ENCODE measurements at regions not wholly inside any gene's neighbourhood (a gene's known extent, or its start where the extent isn't known, plus 50 kb on each side); places are given as distances from the start of the nearest gene placed in this dataset.

DNA sequence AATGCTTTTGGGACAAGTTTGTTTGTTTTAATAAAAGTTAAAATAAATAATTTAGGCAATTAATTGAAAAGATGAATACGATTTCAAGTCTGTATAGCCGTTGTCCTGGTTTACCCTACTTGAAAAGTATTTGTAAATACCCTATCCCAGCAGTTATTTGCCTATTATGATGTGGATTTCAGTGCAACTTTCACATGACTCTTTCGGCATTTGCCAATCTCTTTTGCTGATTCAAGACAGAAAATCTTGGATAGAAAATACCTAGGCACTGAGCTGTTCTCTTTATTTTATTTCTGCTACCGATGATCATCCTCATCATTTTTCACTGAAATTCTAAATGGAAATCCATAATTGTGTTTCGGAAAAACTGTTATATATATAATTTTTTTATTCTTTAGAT is 125.9 kb upstream of the FZD8 start:
- ATAC-seq: no peak
- Mint-ChIP-seq H3K4me1 (ENCODE audit: low read depth) (no peaks in the 10 kb centered on the region), H3K4me3 (no peak overlapping the region), H3K9me3 (no peaks in the 10 kb centered on the region), H3K36me3 (ENCODE audit: insufficient read depth) (no peaks in the 10 kb centered on the region), H3K27me3 (ENCODE audit: low read depth) (no peaks in the 10 kb centered on the region)
- DNase-seq: no peak

DNA sequence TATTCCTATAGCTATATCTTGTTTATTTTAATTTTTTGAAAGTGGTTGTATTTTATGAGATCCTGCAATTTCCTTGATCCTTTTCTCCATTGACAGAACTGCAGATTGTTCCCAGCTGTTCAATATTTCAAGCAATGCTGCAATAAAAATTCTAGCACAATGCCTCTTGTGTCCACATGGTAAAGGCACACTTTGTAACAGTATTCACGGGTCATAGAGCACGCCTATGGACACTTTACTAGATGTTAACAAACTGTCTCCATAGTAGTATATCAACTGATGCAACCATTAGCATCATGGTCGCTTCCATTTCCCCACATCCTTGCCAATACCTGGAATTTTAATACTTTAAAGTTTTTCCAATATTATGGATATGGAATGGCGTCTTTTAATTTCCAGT is 123.9 kb upstream of the FZD8 start:
- Mint-ChIP-seq H3K9me3 (no peaks in the 10 kb centered on the region), H3K36me3 (ENCODE audit: insufficient read depth) (no peaks in the 10 kb centered on the region), H3K27me3 (ENCODE audit: low read depth) (no peaks in the 10 kb centered on the region), H3K4me1 (ENCODE audit: low read depth) (no peaks in the 10 kb centered on the region), H3K4me3 (no peak overlapping the region)
- no peak for DNase-seq
- no peak for ATAC-seq

DNA sequence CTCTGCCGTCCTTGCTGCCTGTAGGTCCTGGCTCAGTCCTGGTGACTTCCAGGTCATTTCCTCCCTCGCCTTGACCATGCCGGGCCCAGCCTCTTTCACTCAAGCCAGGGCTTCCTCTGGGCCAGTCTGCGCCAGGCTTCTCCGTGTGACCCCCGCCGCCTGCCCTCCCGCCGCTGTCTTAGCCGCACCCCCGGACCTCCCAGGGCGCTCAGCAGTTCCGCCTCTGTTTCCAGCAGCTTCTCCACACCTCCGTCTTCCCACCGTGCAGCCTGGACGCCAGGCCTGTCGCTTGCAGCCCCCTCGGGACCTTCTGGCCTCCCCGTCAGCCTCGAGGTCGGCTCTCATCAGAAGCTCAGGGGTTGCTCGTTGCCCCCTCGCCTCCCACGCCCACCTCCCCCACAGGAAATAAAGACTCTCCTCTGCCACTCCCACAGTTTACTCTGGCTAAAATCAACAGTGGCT is 123.0 kb upstream of the FZD8 start:
- Mint-ChIP-seq H3K4me1 (ENCODE audit: low read depth) (no peaks in the 10 kb centered on the region), H3K9me3 (no peaks in the 10 kb centered on the region), H3K4me3 (no peak overlapping the region), H3K36me3 (ENCODE audit: insufficient read depth) (no peaks in the 10 kb centered on the region), H3K27me3 (ENCODE audit: low read depth) (no peaks in the 10 kb centered on the region)
- DNase-seq: no peak
- ATAC-seq: no peak

DNA sequence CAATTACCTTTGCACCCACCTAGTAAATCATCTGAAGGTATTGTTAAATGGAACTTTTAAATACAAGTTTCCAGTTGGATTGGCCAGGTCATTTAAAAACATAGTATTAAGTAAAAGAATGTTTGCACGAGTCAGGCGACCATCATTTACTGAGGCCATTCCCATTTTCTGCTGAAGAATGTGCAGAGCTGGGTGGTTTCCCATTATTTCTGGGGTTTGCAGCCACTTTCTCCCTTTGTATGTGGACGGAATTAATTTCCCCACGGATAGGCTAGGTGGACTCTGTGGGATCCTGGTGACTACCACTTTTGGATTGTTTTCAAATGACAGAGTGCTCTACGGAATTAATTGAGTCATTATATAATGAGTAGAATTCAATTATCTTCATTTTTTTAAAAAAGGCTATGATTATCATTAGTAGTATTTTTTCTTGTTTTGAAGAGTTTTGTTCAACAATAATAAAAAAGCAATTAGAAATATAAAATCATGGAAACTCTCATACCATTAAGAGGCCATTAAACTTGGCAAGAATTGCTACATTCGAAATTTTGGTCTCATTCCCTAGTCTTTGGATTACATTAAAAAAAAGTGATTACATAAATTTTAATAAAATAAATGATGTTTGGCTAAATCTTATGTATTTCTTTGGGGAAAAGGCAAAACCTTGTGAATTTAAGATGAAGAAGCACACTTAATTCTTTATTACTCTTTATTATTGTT is 120.4 kb upstream of the FZD8 start:
- no peak for DNase-seq

DNA sequence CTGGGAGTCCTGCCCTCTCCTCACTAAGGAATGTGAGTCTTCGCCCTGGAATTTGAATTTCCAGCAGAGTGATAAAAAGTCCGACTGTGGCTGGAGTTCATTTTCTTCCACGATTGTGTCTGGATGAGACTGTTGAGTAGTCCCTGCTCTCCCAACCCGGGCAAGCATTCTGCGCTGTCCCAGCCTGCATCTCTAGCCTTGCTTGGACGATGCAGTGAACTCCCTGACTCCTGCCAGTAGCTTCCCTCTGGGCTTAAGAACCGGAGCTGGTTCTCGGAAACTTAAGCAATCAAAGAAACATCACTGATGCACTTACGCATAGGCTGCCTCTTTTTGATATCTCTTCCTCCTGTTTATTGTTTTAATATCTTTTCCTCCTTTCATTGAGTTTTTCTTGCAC is 116.0 kb upstream of the FZD8 start:
- Mint-ChIP-seq H3K27me3 (ENCODE audit: low read depth) (no peaks in the 10 kb centered on the region), H3K4me1 (ENCODE audit: low read depth) (no peaks in the 10 kb centered on the region), H3K9me3 (no peaks in the 10 kb centered on the region), H3K4me3 (no peak overlapping the region), H3K36me3 (ENCODE audit: insufficient read depth) (no peaks in the 10 kb centered on the region)
- no peak for DNase-seq
- no peak for ATAC-seq

More for the DNA sequence above, 120.4 kb upstream of the FZD8 start:
- Mint-ChIP-seq H3K36me3 (ENCODE audit: insufficient read depth) (no peaks in the 10 kb centered on the region), H3K4me1 (ENCODE audit: low read depth) (no peaks in the 10 kb centered on the region), H3K27me3 (ENCODE audit: low read depth) (no peaks in the 10 kb centered on the region), H3K9me3 (no peaks in the 10 kb centered on the region), H3K4me3 (no peak overlapping the region)
- ATAC-seq: no peak

GRCh38 chr10:35754519-35754918 is 112.4 kb upstream of the FZD8 start:
- no peak for DNase-seq
- no peaks in the 10 kb centered on the region for H3K4me1 Mint-ChIP-seq (ENCODE audit: low read depth)
- no peaks in the 10 kb centered on the region for H3K36me3 Mint-ChIP-seq (ENCODE audit: insufficient read depth)
- no peak for ATAC-seq
- no peaks in the 10 kb centered on the region for H3K9me3 Mint-ChIP-seq
- H3K4me3 Mint-ChIP-seq: no peak overlapping the region
- H3K27me3 Mint-ChIP-seq (ENCODE audit: low read depth): no peaks in the 10 kb centered on the region

GRCh38 chr10:35752469-35753461 is 110.7 kb upstream of the FZD8 start:
- DNase-seq (no peak), ATAC-seq (no peak)
- no peaks in the 10 kb centered on the region for H3K36me3 Mint-ChIP-seq (ENCODE audit: insufficient read depth)
- H3K27me3 Mint-ChIP-seq (ENCODE audit: low read depth): no peaks in the 10 kb centered on the region
- H3K4me1 Mint-ChIP-seq (ENCODE audit: low read depth): no peaks in the 10 kb centered on the region
- no peak overlapping the region for H3K4me3 Mint-ChIP-seq
- H3K9me3 Mint-ChIP-seq: no peaks in the 10 kb centered on the region

DNA sequence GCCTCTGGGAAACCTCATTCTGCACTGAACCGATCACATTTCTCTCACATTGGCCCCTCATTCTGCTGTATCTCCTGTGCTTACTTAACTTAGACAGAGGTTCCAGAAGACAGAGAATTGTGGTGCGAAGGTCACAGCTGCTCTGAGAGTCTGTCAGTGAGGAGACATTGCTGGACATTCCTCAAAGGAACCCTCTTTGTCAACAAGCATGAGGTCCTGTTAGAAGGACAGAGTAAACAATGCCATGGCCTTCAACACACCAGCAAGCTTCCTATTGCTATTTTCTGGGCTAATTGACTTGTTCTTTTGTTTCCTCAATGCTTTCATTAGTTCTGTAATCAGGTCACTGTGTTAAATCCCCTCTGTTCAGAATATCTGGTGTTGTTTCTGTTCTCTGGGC is 109.3 kb upstream of the FZD8 start:
- H3K4me3 Mint-ChIP-seq: no peak overlapping the region
- ATAC-seq (no peak), DNase-seq (no peak)
- no peaks in the 10 kb centered on the region for H3K9me3 Mint-ChIP-seq
- H3K27me3 Mint-ChIP-seq (ENCODE audit: low read depth): no peaks in the 10 kb centered on the region
- no peaks in the 10 kb centered on the region for H3K36me3 Mint-ChIP-seq (ENCODE audit: insufficient read depth)
- no peaks in the 10 kb centered on the region for H3K4me1 Mint-ChIP-seq (ENCODE audit: low read depth)

- H3K36me3 Mint-ChIP-seq (ENCODE audit: insufficient read depth): no peaks in the 10 kb centered on the region
- H3K9me3 Mint-ChIP-seq: no peaks in the 10 kb centered on the region
- H3K27me3 Mint-ChIP-seq (ENCODE audit: low read depth): no peaks in the 10 kb centered on the region
- no peak overlapping the region for H3K4me3 Mint-ChIP-seq
- ATAC-seq (no peak), DNase-seq (no peak)
- H3K4me1 Mint-ChIP-seq (ENCODE audit: low read depth): no peaks in the 10 kb centered on the region
Measured at GRCh38 chr10:35749230-35749629, 107.1 kb upstream of the FZD8 start.

DNA sequence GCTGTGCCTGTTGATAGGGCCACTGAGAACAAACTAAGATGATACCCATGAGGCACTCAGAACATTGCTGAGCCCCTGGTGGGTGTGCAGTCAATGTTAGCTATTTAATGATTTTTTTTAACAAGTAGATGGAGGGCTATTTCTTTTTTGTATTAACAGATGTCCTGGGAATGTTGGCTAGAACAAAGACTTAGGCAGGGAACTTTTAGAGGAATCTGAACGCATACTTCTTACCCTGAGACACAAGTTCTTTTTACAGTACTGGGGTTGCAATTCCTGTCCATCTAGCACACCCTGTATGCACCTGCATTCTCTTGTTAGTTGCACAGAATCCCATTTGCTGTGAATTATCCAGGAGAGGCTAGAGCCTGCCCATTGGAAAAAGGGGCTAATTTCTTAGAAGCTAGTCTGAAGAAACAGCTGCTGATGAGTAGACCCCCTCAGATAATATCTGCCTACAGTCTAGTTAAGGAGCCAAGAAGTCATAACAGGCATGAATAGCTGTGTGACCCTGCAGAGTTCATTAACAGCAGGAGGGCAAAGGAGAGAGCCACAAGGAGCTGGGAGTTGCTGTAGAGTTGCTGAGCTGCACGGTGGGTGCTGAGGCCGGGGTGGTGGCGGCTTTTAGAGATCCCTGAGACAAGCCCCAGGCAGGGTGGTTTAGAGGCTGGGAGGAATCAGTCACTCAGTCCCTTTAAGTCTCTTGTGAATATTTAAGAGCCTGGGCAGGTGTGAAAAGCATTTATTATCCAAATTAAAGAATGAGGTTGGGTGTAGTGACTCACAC is 103.7 kb upstream of the FZD8 start:
- peaks cover 2% of the 10 kb centered on the region for H3K27me3 Mint-ChIP-seq (ENCODE audit: low read depth)
- H3K4me3 Mint-ChIP-seq: no peak overlapping the region

GRCh38 chr10:35743851-35744250 is 101.8 kb upstream of the FZD8 start:
- ATAC-seq (no peak), DNase-seq (no peak)
- H3K4me3 Mint-ChIP-seq: no peak overlapping the region
- no peaks in the 10 kb centered on the region for H3K9me3 Mint-ChIP-seq
- H3K27me3 Mint-ChIP-seq (ENCODE audit: low read depth): peaks cover 2% of the 10 kb centered on the region
- H3K4me1 Mint-ChIP-seq (ENCODE audit: low read depth): no peaks in the 10 kb centered on the region
- H3K36me3 Mint-ChIP-seq (ENCODE audit: insufficient read depth): no peaks in the 10 kb centered on the region

More for the DNA sequence above, 103.7 kb upstream of the FZD8 start:
- ATAC-seq (no peak), DNase-seq (no peak)
- no peaks in the 10 kb centered on the region for H3K4me1 Mint-ChIP-seq (ENCODE audit: low read depth)
- no peaks in the 10 kb centered on the region for H3K36me3 Mint-ChIP-seq (ENCODE audit: insufficient read depth)
- no peaks in the 10 kb centered on the region for H3K9me3 Mint-ChIP-seq

DNA sequence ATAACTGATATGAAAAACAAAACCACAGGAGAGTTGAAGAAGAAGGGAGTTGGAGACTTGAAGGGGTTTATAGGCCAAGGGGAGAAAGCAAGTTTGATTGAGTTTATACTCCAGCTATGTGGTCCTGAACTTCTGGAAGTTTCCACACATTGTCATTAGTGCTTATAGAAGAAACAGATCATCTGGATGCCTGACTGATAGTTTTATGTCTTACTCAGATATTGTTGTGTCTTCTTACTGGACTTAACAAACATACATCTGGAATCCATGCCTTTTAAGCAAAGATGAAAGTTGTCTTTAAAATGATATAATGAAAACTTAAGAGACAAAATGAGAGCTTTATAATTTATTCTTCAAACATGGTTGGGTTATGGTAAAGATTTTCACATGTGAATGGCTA is 101.3 kb upstream of the FZD8 start:
- no peak for DNase-seq
- Mint-ChIP-seq H3K9me3 (no peaks in the 10 kb centered on the region), H3K27me3 (ENCODE audit: low read depth) (peaks cover 2% of the 10 kb centered on the region), H3K4me3 (no peak overlapping the region), H3K36me3 (ENCODE audit: insufficient read depth) (no peaks in the 10 kb centered on the region), H3K4me1 (ENCODE audit: low read depth) (no peaks in the 10 kb centered on the region)
- ATAC-seq: no peak

GRCh38 chr10:35739998-35740397 is 97.9 kb upstream of the FZD8 start:
- no peaks in the 10 kb centered on the region for H3K36me3 Mint-ChIP-seq (ENCODE audit: insufficient read depth)
- ATAC-seq (no peak), DNase-seq (no peak)
- H3K9me3 Mint-ChIP-seq: peaks cover 5% of the 10 kb centered on the region
- H3K4me3 Mint-ChIP-seq: no peak overlapping the region
- no peaks in the 10 kb centered on the region for H3K4me1 Mint-ChIP-seq (ENCODE audit: low read depth)
- H3K27me3 Mint-ChIP-seq (ENCODE audit: low read depth): peaks cover 2% of the 10 kb centered on the region

DNA sequence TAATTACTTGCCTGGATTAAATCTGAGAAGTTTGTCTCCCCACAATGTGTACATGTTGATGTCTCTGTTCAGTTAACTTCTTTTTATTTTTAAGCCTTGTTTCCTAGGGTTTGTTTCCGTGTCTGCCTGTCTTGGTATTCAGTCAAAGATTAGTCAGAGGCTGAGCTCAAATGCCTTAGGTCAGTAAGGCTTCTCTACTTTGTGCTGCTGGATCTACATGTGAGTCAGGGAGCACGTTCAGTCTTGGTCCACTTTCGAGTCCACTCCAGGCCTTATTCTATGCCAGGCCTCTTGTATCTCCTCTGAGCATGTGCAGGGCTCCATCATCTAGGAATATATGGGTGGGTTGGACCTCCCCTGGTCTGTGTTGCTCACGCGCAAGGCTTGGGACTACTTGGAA is 93.3 kb upstream of the FZD8 start:
- no peak for DNase-seq
- no peak for ATAC-seq
- Mint-ChIP-seq H3K9me3 (peaks cover 10% of the 10 kb centered on the region), H3K4me3 (no peak overlapping the region), H3K4me1 (ENCODE audit: low read depth) (no peaks in the 10 kb centered on the region), H3K27me3 (ENCODE audit: low read depth) (no peaks in the 10 kb centered on the region), H3K36me3 (ENCODE audit: insufficient read depth) (no peaks in the 10 kb centered on the region)
